Ovary (tissue), 7 donors: ENCODE measurements at regions not wholly inside any gene's neighbourhood (a gene's known extent, or its start where the extent isn't known, plus 50 kb on each side); places are given as distances from the start of the nearest gene placed in this dataset.

Source experiments
- DNase-seq, 5 donors: peaks; one replicate each; pipeline ENCODE4 v3.0.0-alpha.2; 2019 to 2020
- H3K27ac ChIP-seq, 2 donors: fragments of 200-600 bp; one replicate each; pipeline versions ENCODE4 v1.5.1 to v1.8.0; 2019 to 2022
- H3K27me3 ChIP-seq: fragments of 200-600 bp; one replicate; pipeline ENCODE4 v1.8.0; 2022
- H3K36me3 ChIP-seq: fragments of 200-600 bp; sonication (generic); one replicate; pipeline ENCODE4 v1.5.1; 2019
- H3K4me1 ChIP-seq: one replicate; pipeline ENCODE4 v1.8.1; 2013; ENCODE audit warnings: mild to moderate bottlenecking, moderate library complexity; ENCODE audit not compliant: insufficient read depth
- H3K4me3 ChIP-seq: fragments of 200-600 bp; sonication (generic); one replicate; pipeline ENCODE4 v1.5.1; 2017
- H3K9me3 ChIP-seq, 2 donors: fragments of 200-600 bp in 1 of 2; sonication (generic) in 1 of 2; one replicate each; pipeline versions ENCODE4 v1.5.1 to v1.8.1; 2013 to 2019; ENCODE audit warnings: mild to moderate bottlenecking in 1 of 2, moderate library complexity in 1 of 2
- CTCF ChIP-seq, 3 donors: fragments of 450-650 bp in 2 of 3; fragments of 200-600 bp in 1 of 3; IDR thresholded peaks; one replicate each; pipeline versions ENCODE4 v1.5.1 to v1.8.0; 2016 to 2022; ENCODE audit warnings: antibody characterized with exemption in 3 of 3, mild to moderate bottlenecking in 1 of 3
- EP300 ChIP-seq: sonication (generic); formaldehyde crosslinking; IDR thresholded peaks from one replicate; pipeline ENCODE4 v1.6.1; 2017; ENCODE audit warnings: antibody characterized with exemption
- POLR2A ChIP-seq: fragments of 450-650 bp; IDR thresholded peaks from one replicate; pipeline ENCODE4 v1.6.1; 2017; ENCODE audit warnings: antibody characterized with exemption, mild to moderate bottlenecking, moderate library complexity
- WGBS, 3 donors: extraction: QIAGEN DNeasy Blood & Tissue Kit in 1 of 3; methylation state at CpG; one replicate each; pipeline versions ENCODE4 v1.1.5 to v1.1.7; 2013 to 2017; 5-methylcytosine and 5-hydroxymethylcytosine counted together
- intact Hi-C, 4 donors: fragments of 100-400 bp; cut with DNase I; formaldehyde crosslinking; loops; one replicate each; pipeline versions ENCODE4 v1.11.0 to v1.15.1; 2022 to 2023
- donor health status: DM: no; HTN: no; CAD: no; lungs with moderate emphysema.
- donor health status: DM: no; HTN: no; CAD: no.
- donor health status: Bipolar disorder and iron deficiency.
- donor health status: DM: no; HTN: no; CAD: no.
- donor health status: DM: yes; HTN: yes; CAD: no.

GRCh38 chr2:204213588-204213987, 277.0 kb downstream of the ICOS start:
- intact Hi-C loops: no loop called here
- DNase-seq: no peak
- H3K27me3 ChIP-seq: no peaks in the 10 kb centered on the region
- H3K9me3 ChIP-seq: no peaks in the 10 kb centered on the region
- no peak overlapping the region for H3K27ac ChIP-seq
- no peak overlapping the region for H3K4me3 ChIP-seq
- H3K4me1 ChIP-seq: no peaks in the 10 kb centered on the region
- TF ChIP-seq CTCF (IDR thresholded peaks at IDR 0.05): no peak
- TF ChIP-seq EP300: no peak
- TF ChIP-seq POLR2A: no peak
- no peaks in the 10 kb centered on the region for H3K36me3 ChIP-seq

GRCh38 chr2:204218040-204218439, 281.5 kb downstream of the ICOS start:
- TF ChIP-seq POLR2A (no peak), EP300 (no peak), CTCF (IDR thresholded peaks at IDR 0.05) (no peak)
- Histone ChIP-seq H3K27ac (no peak overlapping the region), H3K4me1 (no peaks in the 10 kb centered on the region), H3K27me3 (no peaks in the 10 kb centered on the region), H3K36me3 (no peaks in the 10 kb centered on the region), H3K9me3 (no peaks in the 10 kb centered on the region), H3K4me3 (no peak overlapping the region)
- DNase-seq: no peak
- WGBS, 3 donors: 91 to 95% (median 93%) methylated on average over 2 of the region's 2 CpGs
- intact Hi-C loops: no loop called here

GRCh38 chr2:204219196-204219595, 282.6 kb downstream of the ICOS start:
- Histone ChIP-seq H3K9me3 (no peaks in the 10 kb centered on the region), H3K36me3 (no peaks in the 10 kb centered on the region), H3K27me3 (no peaks in the 10 kb centered on the region), H3K4me1 (no peaks in the 10 kb centered on the region), H3K4me3 (no peak overlapping the region), H3K27ac (no peak overlapping the region)
- intact Hi-C loops: no loop called here
- TF ChIP-seq EP300 (no peak), CTCF (IDR thresholded peaks at IDR 0.05) (no peak), POLR2A (no peak)
- 70 to 99% (median 74%) methylated on average over 2 of the region's 2 CpGs for WGBS, 3 donors
- no peak for DNase-seq

- Histone ChIP-seq H3K9me3 (no peaks in the 10 kb centered on the region), H3K27me3 (no peaks in the 10 kb centered on the region), H3K27ac (no peak overlapping the region), H3K4me1 (no peaks in the 10 kb centered on the region), H3K36me3 (no peaks in the 10 kb centered on the region), H3K4me3 (no peak overlapping the region)
- 77 to 83% (median 81%) methylated on average over 3 of the region's 3 CpGs for WGBS, 3 donors
- TF ChIP-seq POLR2A (no peak), CTCF (IDR thresholded peaks at IDR 0.05) (no peak), EP300 (no peak)
- intact Hi-C loops: no loop called here
- no peak for DNase-seq
Measured at GRCh38 chr2:204220896-204221295, 284.3 kb downstream of the ICOS start.

GRCh38 chr2:204223046-204223445, 286.5 kb downstream of the ICOS start:
- TF ChIP-seq EP300 (no peak), CTCF (IDR thresholded peaks at IDR 0.05) (no peak), POLR2A (no peak)
- 93 to 97% (median 94%) methylated on average over 6 of the region's 6 CpGs for WGBS, 3 donors

More at GRCh38 chr2:204223046-204223445, 286.5 kb downstream of the ICOS start:
- H3K4me1 ChIP-seq: no peaks in the 10 kb centered on the region
- DNase-seq: no peak
- H3K27me3 ChIP-seq: no peaks in the 10 kb centered on the region
- no peak overlapping the region for H3K27ac ChIP-seq
- intact Hi-C loops: no loop called here
- no peaks in the 10 kb centered on the region for H3K36me3 ChIP-seq
- H3K4me3 ChIP-seq: no peak overlapping the region
- no peaks in the 10 kb centered on the region for H3K9me3 ChIP-seq
